Right kidney (tissue), 1 donor: ENCODE measurements at regions not wholly inside any gene's neighbourhood (a gene's known extent, or its start where the extent isn't known, plus 50 kb on each side); places are given as distances from the start of the nearest gene placed in this dataset.

Source experiments
- DNase-seq: peaks from one replicate; pipeline ENCODE4 v3.0.0-alpha.2; 2016

DNA sequence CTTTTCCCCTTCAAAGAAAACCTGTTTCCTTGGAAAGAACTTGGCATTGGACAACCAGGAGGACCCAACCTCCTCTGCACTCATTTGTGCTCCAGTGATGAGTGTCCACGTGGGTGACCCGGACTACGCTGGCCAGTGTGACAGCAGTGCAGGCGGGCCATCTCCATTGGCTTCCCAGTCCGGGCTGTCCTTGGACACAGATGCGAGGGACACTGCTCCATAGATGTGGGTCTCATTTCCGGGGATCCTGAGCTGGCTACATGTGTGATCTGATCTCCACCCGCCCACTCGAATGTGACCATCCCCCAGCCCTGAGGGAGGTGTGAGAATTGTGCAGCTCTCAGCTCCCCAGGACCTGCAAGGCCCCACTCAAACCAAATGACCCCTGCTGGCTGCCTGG is 836.6 kb upstream of the TMEM132C start:
- DNase-seq: no peak

GRCh38 chr12:127431177-127431576 is 835.8 kb upstream of the TMEM132C start:
- DNase-seq: no peak

GRCh38 chr12:127431594-127431993 is 835.4 kb upstream of the TMEM132C start:
- no peak for DNase-seq

DNA sequence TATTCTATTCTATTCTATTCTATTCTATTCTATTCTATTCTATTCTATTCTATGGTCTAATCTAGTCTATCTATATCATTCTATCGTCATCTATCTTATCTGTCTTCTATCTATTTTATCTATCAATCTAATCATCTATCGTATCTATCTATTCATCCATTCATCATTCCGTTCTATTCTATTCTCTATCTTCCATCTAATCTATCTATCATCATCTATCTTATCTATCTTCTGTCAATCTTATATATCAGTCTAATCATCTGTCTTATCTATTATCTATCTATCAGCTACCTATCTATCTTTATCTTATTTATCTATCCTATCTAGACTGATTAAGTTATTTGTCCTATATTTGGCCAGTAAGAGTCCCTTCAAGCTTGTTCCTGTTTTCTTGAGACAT is 831.5 kb upstream of the TMEM132C start:
- no peak for DNase-seq

DNA sequence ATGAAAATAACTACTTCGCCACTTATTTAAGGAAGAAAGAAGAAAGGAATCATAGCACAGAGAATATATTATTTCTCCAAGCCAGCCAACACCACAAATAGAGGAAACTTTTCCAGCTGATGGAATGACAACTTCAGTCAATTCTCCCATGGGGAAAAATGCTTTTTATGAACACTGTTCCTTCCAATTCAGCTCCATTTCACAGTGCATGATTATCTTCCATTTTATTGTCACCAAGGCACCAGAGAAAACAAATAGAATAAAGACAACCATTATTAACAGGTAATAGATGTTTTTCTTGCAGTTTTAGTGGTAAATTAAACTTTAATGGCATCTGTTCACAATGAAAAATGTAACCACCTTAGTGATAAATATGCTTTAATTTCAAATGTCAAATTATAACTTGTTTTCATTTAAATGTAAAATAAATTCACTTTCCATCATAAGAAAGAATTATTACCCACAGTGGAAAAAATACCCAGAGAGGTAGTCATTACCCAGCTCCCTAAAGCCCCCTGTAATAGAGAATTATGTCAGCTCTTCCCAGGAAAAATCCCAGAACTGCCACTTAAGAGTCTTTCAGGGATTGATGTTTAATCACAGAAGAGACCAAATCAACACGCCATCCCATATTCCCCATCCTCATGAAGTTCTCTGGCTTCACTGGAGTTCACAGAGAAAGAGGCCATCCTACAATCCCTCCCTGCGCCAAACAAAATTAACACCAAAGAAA is 828.3 kb upstream of the TMEM132C start:
- DNase-seq: no peak

GRCh38 chr12:127445581-127446139 is 821.3 kb upstream of the TMEM132C start:
- no peak for DNase-seq

- DNase-seq: no peak
Measured at GRCh38 chr12:127448906-127449305, 818.1 kb upstream of the TMEM132C start.

GRCh38 chr12:127450826-127451225 is 816.1 kb upstream of the TMEM132C start:
- DNase-seq: no peak

DNA sequence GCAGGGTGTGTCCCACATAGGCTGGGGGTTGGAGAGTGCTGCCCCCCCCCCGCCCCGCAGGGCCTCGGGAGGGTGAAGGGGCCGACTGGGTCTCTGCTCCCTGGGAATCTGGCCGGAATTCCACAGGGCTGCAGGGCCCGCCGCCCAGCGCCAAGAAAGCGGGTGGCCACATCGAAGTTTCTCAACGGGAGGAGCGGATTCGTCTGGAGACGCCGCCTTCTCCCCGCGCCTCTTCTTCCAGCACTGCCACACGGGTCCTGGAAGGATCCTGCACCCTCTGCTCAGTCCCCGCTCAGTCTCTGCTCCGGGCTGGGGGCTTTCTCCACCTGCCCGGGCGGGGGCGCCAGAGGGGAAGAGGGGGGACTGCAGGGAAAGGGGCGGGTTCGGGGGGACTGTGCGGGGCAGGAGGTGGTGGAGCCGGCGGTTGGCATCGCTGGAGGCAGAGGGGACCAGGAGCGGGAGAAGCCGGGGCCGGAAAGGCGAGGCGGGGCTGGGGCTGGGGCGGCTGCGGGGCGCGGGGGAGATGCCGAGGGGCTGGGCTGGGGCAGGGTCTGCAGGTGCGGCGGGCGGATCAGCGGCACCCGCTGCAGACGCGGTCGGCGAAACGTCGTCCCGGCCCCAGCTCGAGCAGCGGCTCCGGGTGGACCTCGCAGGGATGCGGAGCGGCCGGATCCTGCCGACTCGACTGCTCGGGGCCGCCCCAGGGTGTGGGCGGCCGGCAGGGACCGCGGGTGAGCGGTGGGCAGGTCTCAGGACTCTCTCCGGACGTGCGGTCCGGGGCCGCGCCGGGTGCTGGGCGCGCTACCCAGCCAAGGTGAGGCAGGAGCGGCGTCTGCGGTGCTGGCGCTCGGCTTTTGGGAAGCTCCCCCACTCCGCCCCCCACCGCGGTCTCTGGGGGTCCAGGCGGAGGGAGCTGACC is 811.4 kb upstream of the TMEM132C start:
- DNase-seq: peak; percentile 41

- no peak for DNase-seq
Measured at GRCh38 chr12:127457726-127458125, 809.2 kb upstream of the TMEM132C start.

DNA sequence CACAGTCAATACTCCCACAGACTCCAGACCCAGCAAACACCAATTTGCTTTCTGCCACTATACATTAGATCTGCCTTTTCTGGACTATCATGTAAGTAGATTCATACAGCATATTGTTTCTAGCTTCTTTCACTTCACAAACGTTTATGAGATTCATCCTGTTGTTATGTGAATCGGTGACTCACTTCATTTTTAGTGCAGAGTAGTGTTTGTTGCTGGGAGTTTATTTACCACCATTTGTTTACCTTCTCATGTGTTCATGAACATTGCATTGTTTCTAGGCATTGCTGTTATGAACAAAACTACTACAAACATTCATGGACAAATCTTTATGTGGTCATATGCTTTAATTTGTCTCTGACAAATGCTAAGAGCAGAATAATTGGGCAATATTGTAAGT is 807.8 kb upstream of the TMEM132C start:
- DNase-seq: no peak

GRCh38 chr12:127459687-127460086 is 807.3 kb upstream of the TMEM132C start:
- no peak for DNase-seq

DNA sequence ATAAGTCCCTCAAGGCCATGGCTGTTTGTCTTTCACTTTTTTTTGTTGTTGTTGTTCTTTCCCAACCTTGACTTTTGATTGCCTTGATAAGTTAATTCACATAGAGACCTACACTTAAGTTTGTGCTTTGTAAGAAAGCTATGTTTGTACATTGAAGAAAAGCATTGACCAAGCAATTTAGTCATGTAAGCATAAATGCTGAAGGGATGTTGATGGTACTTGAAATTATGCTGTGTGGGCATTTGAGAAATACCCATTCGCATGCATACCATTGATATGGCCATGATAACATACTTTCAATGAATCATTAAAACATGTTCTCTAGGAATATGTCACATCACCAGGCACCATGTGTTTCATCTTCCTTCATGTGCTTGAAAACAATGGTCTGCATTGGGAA is 803.7 kb upstream of the TMEM132C start:
- DNase-seq: no peak

- no peak for DNase-seq
Measured at GRCh38 chr12:127469331-127469730, 797.6 kb upstream of the TMEM132C start.

GRCh38 chr12:127473766-127474165 is 793.2 kb upstream of the TMEM132C start:
- DNase-seq: no peak

DNA sequence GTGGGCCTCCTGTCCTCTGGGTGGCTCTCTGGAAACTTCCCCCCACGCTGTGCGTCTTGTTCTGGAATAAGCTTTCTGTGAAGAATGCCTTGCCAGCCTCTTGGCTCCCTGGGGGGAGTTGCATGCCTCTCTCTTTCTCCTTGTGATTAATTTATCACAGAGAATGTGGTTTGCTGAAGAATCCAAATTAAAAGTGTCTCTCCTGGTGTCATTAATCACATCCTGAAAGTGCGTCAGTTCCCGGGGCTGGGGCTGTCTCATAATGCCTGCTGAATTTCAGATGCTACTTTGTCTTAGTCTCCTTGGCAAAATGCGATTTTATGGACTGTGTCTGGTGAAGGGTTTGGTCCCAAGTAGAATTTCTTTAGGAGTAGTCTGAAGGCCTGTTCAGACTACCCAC is 787.7 kb upstream of the TMEM132C start:
- DNase-seq: no peak

GRCh38 chr12:127480775-127481314 is 786.1 kb upstream of the TMEM132C start:
- no peak for DNase-seq

DNA sequence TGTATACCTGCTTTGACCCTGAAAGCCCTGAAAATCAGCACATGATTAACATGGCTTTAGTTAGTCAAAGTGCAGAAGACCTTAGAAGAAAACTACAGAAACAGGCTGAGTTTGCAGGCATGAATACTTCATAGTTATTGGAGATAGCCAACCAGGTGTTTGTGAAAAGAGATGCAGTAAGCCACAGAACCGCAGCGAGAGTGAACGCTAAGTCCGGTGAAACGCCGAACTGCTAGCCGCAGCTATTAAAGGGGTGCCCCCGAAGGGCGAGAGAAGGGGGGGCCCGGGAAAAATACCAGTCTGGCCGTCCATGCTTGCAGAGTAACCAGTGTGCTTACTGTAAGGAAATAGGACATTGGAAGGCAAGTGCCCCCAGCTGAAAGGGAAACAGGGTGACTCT is 784.0 kb upstream of the TMEM132C start:
- DNase-seq: no peak

DNA sequence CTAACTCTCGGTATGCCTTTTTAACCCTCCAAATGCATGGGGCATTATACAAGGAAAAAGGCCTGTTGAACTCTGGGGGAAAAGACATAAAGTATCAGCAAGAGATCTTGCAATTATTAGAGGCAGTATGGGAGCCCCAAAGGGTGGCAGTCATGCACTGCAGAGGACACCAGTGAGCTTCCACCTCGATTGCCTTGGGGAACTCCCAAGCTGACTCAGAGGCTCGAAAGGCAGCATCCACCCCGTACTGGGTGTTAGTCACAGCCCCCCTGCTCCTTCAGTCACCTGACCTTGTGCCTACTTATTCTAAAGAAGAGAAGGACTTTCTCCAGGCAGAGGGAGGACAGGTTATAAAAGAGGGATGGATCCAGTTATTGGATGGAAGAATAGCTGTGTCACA is 781.4 kb upstream of the TMEM132C start:
- DNase-seq: no peak

- no peak for DNase-seq
Measured at GRCh38 chr12:127487031-127487430, 779.9 kb upstream of the TMEM132C start.

DNA sequence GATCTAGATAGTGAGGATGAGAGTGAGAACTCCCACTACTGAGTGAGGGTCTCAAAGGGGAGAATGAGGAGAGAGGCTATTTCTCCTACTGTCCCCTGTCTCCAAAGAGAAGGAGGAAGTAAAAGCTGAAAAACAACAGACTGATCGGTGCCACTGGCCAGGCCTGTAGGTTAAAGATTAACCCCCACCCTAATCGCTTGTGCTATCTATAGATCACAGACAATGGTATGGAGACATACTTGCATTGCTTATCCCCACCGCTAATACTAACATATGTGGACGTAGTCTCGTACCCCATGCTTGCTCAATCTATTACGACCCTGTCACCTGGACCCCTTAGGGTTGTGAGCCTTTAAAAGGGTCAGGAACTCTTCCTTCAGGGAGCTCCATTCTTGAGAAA is 777.9 kb upstream of the TMEM132C start:
- DNase-seq: no peak

- no peak for DNase-seq
Measured at GRCh38 chr12:127494961-127495915, 771.7 kb upstream of the TMEM132C start.
